ENCODE measurements at regions not wholly inside any gene's neighbourhood (a gene's known extent, or its start where the extent isn't known, plus 50 kb on each side); places are given as distances from the start of the nearest gene placed in this dataset.

- Histone ChIP-seq H3K27me3 (no peaks in the 10 kb centered on the region), H3K36me3 (no peaks in the 10 kb centered on the region), H3K4me3 (no peak overlapping the region), H3K9me3 (no peaks in the 10 kb centered on the region), H3K4me1 (peaks cover 41% of the 10 kb centered on the region), H3K27ac (peak overlapping the region; percentile 31)
- TF ChIP-seq EP300 (IDR thresholded peaks at IDR 0.05), result no peak
- no peak for TF ChIP-seq POLR2AphosphoS5 (IDR thresholded peaks at IDR 0.05)
- no peak for TF ChIP-seq CTCF (IDR thresholded peaks at IDR 0.05)
- TF ChIP-seq POLR2A (IDR thresholded peaks at IDR 0.05), result no peak
- 73% methylated on average over 17 of the region's 17 CpGs for WGBS
- peak in 1 of 2 donors; percentile 50 for DNase-seq (ENCODE audit: low spot score in 2 of 2)
These were observed 198.3 kb downstream of the OPA1 start for GRCh38 chr3:193791041-193792032.

- Histone ChIP-seq H3K4me3 (no peak overlapping the region), H3K4me1 (peaks cover 28% of the 10 kb centered on the region), H3K9me3 (no peaks in the 10 kb centered on the region), H3K27ac (no peak overlapping the region), H3K27me3 (no peaks in the 10 kb centered on the region), H3K36me3 (no peaks in the 10 kb centered on the region)
- DNase-seq (ENCODE audit: low spot score in 2 of 2), result no peak
- WGBS, result 93% methylated on average over 7 of the region's 7 CpGs
- no peak for TF ChIP-seq POLR2AphosphoS5 (IDR thresholded peaks at IDR 0.05)
- TF ChIP-seq CTCF (IDR thresholded peaks at IDR 0.05), result no peak
- no peak for TF ChIP-seq EP300 (IDR thresholded peaks at IDR 0.05)
- no peak for TF ChIP-seq POLR2A (IDR thresholded peaks at IDR 0.05)
These were observed 200.1 kb downstream of the OPA1 start for GRCh38 chr3:193793123-193793522.

GRCh38 chr3:193794002-193794881 lies 201.2 kb downstream of the OPA1 start:
- Histone ChIP-seq H3K4me3 (no peak overlapping the region), H3K36me3 (no peaks in the 10 kb centered on the region), H3K27ac (no peak overlapping the region), H3K27me3 (no peaks in the 10 kb centered on the region), H3K9me3 (no peaks in the 10 kb centered on the region), H3K4me1 (peaks cover 17% of the 10 kb centered on the region)
- TF ChIP-seq CTCF (IDR thresholded peaks at IDR 0.05) (no peak), POLR2A (IDR thresholded peaks at IDR 0.05) (no peak), POLR2AphosphoS5 (IDR thresholded peaks at IDR 0.05) (no peak), EP300 (IDR thresholded peaks at IDR 0.05) (no peak)
- peak in 1 of 2 donors; percentile 45 for DNase-seq (ENCODE audit: low spot score in 2 of 2)
- WGBS, result 74% methylated on average over 11 of the region's 11 CpGs

GRCh38 chr3:193795062-193795690 lies 202.2 kb downstream of the OPA1 start:
- no peak overlapping the region for H3K27ac ChIP-seq
- H3K27me3 ChIP-seq, result no peaks in the 10 kb centered on the region
- H3K9me3 ChIP-seq, result no peaks in the 10 kb centered on the region
- peak in 1 of 2 donors; percentile 29 for DNase-seq (ENCODE audit: low spot score in 2 of 2)
- TF ChIP-seq POLR2A (IDR thresholded peaks at IDR 0.05) (no peak), EP300 (IDR thresholded peaks at IDR 0.05) (no peak)
- H3K4me1 ChIP-seq, result peaks cover 10% of the 10 kb centered on the region
- no peak overlapping the region for H3K4me3 ChIP-seq
- 63% methylated on average over 12 of the region's 12 CpGs for WGBS
- no peaks in the 10 kb centered on the region for H3K36me3 ChIP-seq

- no peaks in the 10 kb centered on the region for H3K9me3 ChIP-seq
- H3K27ac ChIP-seq, result no peak overlapping the region
- peaks cover 8% of the 10 kb centered on the region for H3K4me1 ChIP-seq
- no peak for TF ChIP-seq CTCF (IDR thresholded peaks at IDR 0.05)
- no peak for TF ChIP-seq POLR2AphosphoS5 (IDR thresholded peaks at IDR 0.05)
- TF ChIP-seq EP300 (IDR thresholded peaks at IDR 0.05), result no peak
- TF ChIP-seq POLR2A (IDR thresholded peaks at IDR 0.05), result no peak
- 78% methylated on average over 10 of the region's 10 CpGs for WGBS
- no peak overlapping the region for H3K4me3 ChIP-seq
- no peaks in the 10 kb centered on the region for H3K36me3 ChIP-seq
- DNase-seq (ENCODE audit: low spot score in 2 of 2), result peak in 1 of 2 donors; percentile 37
- H3K27me3 ChIP-seq, result no peaks in the 10 kb centered on the region
These were observed 203.1 kb downstream of the OPA1 start for GRCh38 chr3:193796089-193796488.

Data from suprapubic skin (tissue), 4 donors.